MM.1S (cell line): ENCODE measurements at regions not wholly inside any gene's neighbourhood (a gene's known extent, or its start where the extent isn't known, plus 50 kb on each side); places are given as distances from the start of the nearest gene placed in this dataset.

Experiments
- CTCF ChIP-seq: fragments of 300-600 bp; sonication (generic); IDR thresholded peaks from 2 replicates; pipeline ENCODE4 v1.5.1; 2016; ENCODE audit warnings: antibody characterized with exemption, low read length, mixed read lengths
- EZH2 ChIP-seq: fragments of 300-600 bp; sonication (generic); optimal IDR thresholded peaks from 2 replicates; pipeline ENCODE3; 2017; ENCODE audit warnings: low read depth, mild to moderate bottlenecking, antibody characterized with exemption, low read length, mixed read lengths
- EZH2phosphoT487 ChIP-seq: fragments of 300-600 bp; sonication (generic); IDR thresholded peaks from 2 replicates; pipeline ENCODE4 v1.6.1; 2018; ENCODE audit warnings: antibody characterized with exemption, low read length

DNA sequence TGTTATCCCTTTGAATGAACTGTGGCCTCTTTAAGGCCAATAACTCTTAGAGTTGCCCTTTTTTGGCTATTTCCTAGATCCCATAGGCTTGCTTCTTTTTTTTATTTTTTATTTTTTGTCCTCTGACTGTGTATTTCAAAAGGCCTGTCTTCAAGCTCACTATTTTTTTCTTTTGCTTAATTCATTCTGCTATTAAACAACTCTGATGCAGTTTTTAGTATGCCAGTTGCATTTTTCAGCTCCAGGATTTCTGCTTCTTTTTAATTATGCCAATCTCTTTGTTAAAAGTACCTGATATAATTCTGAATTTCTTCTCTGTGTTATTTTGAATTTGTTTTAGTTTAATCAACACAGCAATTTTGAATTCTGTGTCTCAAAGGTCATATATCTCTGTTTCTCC is 912.1 kb downstream of the PLOD2 start:
- TF ChIP-seq CTCF (no peak), EZH2 (no peak), EZH2phosphoT487 (no peak)
